GM18498 (cell line): ENCODE measurements at regions not wholly inside any gene's neighbourhood (a gene's known extent, or its start where the extent isn't known, plus 50 kb on each side); places are given as distances from the start of the nearest gene placed in this dataset.

Experiments
- ATAC-seq: cut with Tn5 transposase; IDR thresholded peaks from one replicate; pipeline ENCODE4 v1.9.1; 2021; ENCODE audit warnings: mild to moderate bottlenecking, moderate library complexity; ENCODE audit not compliant: unreplicated experiment

DNA sequence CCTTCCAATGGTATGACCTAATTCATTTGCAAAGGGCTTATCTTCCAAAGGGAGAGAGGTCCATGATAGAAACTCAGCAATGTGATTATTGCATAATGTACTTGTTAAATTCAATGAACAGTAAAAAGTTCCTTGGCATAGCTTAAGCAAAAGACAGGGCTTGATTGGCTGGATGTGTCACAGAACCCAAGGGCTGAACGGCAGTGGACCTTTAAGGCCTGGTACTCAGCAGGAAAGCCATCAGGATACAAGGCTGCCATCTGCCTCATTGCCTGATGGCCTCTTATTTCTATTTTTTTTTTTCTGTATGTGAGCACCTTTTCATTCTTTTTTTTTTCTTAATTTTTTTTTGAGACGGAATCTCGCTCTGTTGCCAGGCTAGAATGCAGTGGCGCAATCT lies 208.9 kb upstream of the WSCD1 start:
- ATAC-seq: no peak

DNA sequence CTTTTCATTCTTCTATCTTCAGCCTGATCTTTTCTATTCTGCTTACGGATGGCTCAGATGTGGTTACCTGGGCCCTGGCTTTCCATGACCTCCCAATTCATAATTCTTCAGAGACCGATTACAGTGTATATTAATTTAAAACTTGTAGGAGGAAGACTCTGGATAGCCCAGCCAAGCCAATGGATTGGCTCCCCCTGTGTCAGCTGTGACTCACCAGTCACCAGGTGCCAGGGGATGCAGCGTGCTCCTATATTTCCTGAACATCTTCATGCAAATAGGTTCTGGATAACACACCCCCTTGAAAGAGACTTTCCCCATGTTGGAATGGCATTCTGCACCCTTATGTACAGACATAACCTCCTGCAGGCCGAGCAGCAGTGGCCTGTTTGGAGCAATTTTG lies 208.3 kb upstream of the WSCD1 start:
- no peak for ATAC-seq

DNA sequence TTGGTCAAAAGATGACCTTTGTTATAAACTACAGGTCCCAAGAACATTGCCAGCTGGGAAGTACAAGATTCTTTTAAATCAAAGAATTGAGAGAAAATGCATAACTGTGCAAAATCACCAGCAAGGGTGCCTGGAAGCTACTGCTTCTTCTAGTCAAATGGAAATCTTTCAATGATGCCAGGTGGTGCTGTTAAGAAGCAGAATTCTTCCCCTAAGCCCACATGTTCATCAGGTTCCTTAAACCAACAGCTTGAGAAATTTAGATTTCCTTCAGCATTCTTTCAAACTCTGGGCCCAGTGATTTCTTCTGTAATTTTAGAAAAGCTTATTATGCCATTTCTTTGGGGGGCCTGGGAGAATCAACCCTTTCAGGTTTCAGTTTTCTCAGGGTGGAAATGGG lies 207.8 kb upstream of the WSCD1 start:
- ATAC-seq: no peak

DNA sequence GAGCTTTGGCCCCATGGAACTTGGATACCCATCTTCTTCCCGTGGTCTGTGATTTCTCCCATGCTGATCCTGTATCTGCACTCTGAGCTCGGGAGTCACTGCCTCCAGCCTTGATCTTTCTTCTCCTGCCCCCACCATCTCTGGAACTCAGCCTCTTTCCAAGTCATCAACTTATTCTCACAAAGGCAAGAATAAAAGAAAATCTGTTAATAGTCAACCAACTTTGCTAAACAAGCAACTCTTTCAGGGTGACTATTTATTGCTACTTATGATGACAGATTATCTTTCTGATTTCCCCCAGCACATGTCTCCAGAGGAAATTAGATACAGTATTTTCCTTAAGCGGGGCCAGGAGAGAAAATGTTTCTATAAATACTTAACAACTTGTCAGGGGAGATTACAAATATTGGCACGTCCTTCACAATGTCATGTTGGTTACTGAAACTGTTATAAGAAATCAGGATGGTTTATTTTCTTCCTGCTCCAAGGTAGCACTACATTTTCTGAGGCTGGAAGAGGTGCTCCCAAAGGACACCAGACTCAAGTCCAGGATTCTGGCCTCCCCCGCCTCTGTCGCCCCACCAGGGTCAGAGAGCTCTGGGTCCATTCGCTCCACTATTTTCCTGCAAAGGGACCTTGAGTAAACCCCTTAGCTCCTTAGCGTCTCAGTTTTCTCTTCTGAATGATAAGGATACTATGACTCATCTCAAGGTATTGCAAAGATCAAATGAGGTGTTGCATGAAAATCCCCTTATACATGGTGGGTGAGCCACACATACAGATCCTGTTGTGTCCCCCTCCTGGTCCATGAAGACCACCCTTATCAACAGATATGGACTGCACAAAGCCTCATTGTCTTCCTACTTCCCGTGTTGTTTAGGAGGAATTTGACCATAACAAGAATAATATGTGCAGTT lies 205.2 kb upstream of the WSCD1 start:
- no peak for ATAC-seq

DNA sequence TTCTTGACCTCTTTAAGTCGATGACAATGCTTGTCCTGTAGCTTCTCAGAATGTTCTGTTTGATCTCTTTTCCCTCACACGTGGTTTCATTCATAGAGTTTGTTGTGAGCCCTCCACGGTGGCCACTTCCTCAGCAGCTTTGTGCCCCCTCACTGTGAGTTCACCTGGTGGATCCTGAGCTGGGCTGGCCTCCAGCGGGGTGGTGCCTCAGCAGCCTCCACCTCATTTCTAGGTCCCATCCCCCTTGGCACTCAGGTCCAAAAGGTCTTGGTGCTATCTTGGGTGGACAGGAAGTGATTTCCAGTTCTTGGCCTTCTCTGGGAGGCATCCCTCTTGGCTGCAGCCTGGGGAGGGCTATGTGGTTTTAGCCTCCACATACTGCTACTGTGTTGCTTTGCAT lies 203.2 kb upstream of the WSCD1 start:
- ATAC-seq: no peak

DNA sequence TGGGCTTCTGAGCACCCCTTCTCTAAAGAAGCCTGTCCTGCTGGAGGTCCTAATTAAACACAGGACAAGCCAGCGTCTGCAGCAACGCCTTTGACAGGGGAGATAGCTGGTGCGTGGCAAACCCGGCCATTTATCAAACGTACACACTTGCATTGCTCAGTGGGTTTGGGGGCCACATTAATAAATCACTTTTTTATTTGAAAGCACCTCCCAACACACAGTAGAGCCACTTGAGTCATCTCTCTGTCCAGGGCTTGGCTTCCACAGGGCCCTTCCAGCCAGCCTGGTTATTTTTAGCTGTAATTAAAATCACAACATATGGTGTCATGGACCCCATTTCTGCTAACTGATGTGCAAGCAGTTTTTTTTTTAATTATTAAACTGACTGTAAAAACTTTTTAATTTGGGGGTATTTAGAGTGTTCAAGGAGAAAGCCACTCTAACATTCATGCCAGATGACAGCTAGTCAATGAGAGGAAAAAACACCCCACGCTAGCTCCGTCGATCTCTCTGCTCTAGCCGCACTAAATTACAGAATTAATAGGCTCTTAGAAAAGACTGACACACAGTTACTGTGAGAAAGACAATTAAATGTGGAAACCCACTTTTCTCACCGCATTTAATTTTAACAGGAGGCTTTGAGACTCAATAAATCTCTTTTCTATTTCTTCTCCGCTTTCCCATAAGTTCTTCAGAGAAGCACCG lies 201.0 kb upstream of the WSCD1 start:
- ATAC-seq: no peak

DNA sequence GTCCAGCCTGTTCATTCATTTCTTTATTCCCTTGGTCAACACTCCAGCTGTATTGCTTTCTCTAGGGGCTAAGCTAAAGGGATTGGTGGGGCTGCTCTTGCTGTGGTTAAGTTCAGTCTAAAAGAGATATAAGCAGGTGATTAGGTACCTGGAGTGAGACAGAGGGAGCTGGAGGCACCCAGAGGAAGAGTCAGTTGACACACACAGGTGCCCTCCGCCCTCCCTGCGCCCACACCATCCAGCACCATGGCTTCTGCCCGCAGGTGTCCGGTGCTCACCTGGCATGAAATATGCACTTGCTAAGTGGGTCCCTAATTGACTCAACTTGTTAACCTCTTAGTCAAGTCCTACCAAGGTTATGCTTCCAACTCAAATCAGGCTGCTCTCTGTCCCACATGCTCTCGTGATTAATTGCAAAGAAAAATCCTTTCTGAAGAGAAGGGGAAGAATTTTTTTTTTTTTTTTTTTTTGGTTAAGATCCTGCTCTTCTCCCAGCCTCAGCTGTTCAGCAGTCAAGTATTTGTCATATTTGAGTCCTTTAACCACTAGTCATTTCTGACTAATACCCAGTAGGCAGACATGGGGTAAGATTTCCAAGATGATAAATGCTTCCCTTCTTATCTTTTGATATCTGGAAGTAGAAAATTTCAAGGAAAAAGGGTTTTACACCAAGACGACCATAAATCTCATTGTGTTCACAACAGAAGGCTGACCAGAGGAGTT lies 199.8 kb upstream of the WSCD1 start:
- no peak for ATAC-seq

DNA sequence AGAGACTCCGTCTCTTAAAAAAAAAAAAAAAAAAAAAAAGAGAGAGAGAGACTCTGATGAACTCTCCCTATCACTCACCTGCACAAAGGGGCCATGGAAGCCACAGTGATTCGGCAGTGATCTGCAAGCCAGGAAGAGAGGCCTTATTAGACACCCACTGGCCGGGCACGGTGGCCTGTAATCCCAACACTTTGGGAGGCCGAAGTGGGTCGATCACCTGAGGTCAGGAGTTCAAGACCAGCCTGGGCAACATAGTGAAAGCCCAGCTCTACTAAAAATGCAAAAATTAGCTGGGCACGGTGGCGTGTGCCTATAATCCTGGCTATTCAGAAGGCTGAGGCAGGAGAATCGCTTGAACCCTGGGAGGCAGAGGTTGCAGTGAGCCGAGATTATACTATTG lies 198.5 kb upstream of the WSCD1 start:
- ATAC-seq: no peak

DNA sequence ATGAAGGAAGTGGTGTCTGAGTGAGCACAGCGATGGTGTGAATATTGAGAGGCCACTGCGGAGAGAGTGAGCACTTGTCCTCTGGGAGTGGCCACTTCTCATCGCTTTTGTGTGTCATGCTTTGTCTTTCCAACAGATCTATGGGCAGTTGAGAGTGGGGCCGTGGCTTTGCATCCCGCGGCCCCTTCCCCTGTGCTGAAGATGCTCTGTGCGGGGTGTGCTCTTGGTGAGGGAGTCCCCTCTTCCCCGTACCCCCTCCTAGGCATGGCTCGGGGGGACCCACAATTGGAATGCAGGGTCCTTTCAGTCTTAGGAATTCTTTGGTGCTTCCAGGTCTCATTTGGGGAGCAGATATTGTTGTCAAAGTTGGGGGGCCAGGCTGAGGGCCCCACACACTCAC lies 197.3 kb upstream of the WSCD1 start:
- ATAC-seq: no peak

DNA sequence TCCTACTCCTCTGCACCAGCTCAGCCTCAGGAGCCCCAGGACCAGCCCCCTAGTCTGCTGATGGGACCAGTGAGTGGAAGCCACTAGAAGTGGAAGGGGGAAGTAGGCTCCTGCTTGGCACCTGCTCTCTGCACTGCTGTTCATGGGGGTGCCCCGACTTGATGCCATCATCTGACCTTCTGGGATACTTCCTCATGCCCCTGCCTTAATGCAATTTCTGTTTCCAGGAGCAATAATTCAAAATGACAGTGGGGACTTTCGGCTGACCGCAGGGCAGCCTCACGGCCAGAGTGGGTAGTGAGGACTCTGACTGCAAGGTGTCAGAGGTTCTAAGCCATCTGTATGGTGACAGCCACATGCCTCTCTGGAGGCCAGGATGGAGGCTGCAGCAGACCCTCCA lies 196.4 kb upstream of the WSCD1 start:
- no peak for ATAC-seq

DNA sequence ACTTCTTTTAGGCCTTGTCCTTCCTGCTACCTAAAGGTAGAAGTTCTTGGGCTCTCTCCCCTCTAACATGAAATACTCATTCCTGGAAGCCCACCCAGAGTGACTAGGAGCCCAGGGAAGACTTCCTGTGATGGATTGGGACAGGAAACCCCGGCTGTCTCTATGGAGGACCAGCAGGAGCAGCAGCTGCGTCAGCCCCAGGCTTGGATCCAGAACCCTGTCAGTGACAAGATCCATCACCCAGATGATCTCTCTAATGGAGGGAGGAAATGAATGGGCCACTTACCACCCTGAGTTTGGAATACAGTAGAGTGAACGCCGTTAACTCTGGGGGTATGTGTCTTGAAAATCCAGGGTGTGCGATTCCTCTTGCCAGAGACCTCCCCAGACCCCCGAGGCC lies 195.7 kb upstream of the WSCD1 start:
- ATAC-seq: no peak

DNA sequence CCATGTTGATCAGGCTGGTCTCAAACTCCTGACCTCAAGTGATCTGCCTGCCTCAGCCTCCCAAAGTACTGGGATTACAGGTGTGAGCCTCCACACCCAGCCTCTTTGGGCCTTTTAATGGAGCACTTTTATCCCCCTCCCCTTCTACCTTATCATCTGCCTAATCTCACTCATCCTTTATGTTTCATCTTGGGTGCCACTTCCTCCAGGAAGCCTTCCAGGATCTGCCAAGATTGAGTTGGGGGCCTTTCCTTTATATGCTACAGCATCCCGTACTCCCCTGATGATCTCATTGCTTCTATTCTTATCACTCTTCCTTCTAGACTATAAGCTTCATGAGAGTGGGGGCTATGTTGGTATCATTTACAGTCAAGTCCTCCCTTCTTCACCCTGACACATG lies 192.8 kb upstream of the WSCD1 start:
- no peak for ATAC-seq

DNA sequence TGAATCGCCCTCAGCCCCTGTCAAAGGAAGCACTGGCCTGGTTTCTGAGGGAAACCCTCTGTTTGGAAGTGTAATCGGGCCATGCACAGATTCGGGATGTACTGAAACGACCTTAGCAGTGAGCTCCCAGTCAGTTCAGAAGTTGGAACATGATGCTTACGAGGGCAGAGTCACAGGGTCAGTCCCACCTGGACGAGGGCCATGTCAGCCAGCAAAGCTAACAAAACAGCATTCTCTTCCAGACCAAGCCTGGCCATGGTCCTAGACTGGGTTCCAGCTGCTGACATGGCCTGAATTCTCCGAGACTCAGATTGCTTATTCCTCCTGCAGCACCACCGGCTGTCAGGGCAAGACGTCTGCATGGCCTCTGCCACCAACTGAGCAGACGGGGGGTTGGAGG lies 192.2 kb upstream of the WSCD1 start:
- no peak for ATAC-seq

DNA sequence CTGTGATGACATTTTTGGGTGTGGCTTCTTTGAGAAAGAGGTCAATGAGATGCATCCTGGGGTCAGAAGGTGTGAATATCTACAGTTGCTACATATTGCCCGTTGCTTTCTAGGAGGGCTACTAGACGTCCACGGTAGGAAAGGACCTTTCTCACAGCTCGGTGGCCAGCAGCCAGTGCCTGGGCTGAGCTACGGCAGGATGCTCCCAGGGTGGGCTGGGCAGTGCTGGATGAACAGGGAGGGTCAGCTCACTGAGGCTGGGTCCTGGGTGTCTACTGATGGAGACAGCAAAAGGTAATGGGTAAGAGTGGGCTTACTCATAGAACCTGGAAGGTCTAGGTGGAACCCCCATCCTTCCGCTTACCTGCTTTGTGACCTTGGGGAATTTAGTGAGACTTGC lies 188.3 kb upstream of the WSCD1 start:
- ATAC-seq: no peak

DNA sequence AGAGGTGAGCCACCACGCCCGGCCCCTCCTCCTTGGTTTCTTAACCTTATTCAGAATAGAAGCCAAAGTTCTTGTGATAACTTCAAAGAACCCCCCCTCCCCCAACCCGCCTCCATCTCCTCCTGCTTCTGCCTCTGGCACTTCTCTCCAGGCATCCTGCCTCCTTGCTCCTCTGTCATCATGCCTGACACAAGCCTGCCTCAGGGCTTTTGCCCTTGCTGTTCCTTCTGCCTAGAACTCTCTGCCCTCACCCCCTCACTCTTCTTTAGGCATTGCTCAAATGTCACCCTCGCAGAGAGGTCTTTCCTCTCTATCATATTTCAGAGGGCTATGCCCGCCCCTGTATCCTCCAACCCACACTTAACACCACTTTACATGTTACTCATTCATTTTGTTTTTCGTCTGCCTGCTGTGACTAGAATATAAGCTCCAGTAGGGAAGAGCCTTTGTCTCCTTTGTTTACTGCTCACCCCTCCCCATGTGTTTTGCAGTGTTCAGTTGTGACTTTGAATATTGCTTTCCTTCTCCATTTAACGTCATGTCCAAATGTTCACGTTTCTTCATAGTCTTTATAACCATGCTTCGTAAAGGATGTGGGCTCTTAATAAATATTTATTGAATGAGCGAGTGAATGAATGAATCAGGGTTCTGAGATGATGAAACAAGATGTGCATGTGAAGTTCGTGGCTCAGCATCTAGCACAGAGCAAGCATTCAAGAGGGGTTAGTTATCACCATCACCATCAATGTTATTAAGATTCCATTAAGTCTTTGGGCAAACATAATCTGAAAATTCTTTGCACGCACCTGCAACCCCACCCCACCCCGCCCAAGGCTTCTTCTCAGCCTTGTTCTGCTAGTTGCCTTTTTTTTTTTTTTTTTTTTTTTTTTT lies 186.2 kb upstream of the WSCD1 start:
- no peak for ATAC-seq

DNA sequence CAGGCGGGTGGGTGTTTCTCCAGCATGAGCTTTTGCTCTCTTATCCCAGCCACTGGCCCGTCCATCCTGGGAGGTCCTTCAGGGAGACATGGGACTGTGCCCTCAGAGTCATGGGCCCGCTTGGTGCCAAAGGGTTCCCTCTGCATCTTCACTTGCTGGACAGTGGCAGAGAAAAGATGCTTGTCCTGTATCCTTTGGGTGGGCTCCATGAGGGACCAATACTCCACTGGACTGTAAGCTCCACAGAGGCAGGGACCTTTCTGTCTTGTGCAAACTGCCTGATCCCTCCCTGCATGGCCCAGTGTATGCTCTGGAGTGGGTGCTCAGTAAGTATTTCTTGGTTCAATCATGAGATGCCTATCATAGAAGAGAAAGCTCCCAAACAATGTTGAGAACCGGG lies 184.8 kb upstream of the WSCD1 start:
- ATAC-seq: no peak

DNA sequence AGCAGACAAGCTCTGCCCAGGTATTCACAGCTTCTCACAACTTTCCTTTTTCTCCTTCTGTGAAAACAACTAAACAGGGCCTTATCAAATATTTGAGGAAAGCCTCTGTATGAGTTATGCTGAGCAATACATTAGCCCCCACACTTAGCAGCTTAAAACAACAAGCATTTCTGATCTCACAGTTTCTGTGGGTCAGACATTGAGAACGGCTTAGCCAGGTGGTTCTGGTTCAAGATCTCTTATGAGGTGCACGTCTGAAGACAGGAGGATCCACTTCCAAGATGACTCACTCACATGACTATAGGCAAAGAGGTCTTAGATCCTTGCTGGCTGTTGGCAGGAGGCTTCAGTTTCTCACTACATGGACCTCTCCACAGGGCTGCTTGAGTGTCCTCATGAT lies 181.4 kb upstream of the WSCD1 start:
- ATAC-seq: no peak

DNA sequence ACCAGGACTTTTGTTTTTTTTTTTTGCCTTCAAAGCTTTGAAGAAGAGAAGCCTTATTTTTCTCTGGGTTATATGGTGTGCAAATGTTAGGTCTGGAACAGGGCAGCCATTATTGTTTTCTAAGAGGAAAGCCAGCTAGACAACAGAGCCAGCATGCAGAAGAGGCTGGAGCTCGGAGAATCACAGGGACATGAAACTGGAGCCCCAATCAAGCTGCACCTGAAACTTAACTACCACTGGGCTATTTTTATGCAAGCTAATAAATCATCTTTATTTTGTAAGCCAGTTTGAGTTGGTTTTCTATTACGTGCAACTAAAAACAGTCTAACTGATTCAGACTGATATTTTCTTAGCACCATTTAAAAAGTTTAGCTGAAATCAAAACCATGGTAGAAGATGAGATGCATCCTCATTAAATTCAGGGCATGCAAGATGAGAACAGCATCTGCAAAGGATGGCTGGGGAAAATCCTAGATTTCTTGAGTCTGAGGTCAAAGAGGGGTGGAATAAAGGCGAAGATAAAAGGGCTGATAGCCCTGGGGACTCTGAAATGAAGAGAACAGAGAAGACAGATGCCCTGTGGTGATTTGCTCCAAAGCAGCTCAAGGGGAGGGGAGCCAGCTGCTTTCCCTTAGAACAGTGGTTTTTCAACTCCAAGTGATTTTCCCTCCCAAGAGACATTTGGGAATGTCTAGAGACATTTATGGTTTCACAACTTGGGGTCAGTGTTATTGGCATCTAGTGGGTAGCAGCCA lies 177.1 kb upstream of the WSCD1 start:
- no peak for ATAC-seq

DNA sequence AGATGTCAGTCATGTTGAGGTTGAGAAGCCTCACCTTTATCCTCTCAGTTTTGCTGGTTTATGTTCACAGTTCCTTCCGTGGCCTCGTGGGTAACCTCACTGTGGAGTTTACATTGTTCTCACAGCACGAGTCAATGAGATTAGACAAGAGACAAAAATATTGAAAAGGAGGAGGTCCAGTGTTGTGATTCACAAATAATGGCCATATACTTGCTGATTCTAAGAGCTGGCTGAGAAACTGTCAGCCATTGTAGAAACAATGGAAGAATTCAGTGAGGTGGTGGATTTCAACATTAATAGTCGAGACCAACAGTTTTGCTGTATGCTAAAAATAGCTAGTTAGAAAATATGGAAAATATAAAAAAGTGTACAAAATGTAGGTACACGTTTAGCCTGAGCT lies 176.4 kb upstream of the WSCD1 start:
- ATAC-seq: no peak

DNA sequence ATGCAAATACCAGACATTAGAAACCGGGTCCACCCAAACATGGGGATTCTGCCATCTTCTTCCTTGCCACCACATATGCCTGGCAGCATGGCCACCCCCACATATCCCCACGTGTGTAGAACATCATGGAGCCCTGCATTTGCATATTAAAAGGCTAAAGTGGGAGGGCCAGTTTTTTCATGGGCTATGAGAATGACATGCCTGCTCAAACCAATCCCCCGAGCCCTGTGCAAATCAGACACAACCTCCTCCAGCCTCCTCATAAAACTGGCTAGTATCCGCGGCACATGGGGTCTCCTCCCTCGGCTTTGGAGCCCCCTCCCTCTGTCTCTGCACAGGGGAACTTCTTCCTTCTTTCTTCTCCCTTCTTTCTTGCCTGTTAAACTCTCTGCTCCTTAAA lies 174.9 kb upstream of the WSCD1 start:
- no peak for ATAC-seq
